HL-60 (cell line): ENCODE measurements at regions not wholly inside any gene's neighbourhood (a gene's known extent, or its start where the extent isn't known, plus 50 kb on each side); places are given as distances from the start of the nearest gene placed in this dataset.

Experiments used
- DNase-seq, 2 experiments: peaks; one replicate each; pipeline ENCODE4 v3.0.0-alpha.2; 2010 to 2020; ENCODE audit warnings: low read depth in 1 of 2, low spot score in 1 of 2
- H3K27ac ChIP-seq: fragments of 250-450 bp; sonication (Bioruptor Pico); replicated peaks from 2 replicates; pipeline ENCODE4 v1.5.1; 2020; ENCODE audit warnings: mild to moderate bottlenecking, moderate library complexity
- H3K27me3 ChIP-seq: fragments of 250-450 bp; sonication (Bioruptor Pico); 2 replicates; pipeline ENCODE4 v1.5.1; 2021; ENCODE audit warnings: mild to moderate bottlenecking, moderate library complexity; ENCODE audit not compliant: insufficient read depth, poor library complexity, severe bottlenecking
- H3K4me3 ChIP-seq: replicated peaks from 2 replicates; pipeline ENCODE4 v1.5.1; 2011; ENCODE audit warnings: mild to moderate bottlenecking, control low read depth, low read length; ENCODE audit not compliant: insufficient read depth
- GABPA ChIP-seq: IDR thresholded peaks from 2 replicates; pipeline ENCODE4 v1.6.1; 2012; ENCODE audit warnings: low read depth
- POLR2AphosphoS5 ChIP-seq: IDR thresholded peaks from 2 replicates; pipeline ENCODE4 v1.6.1; 2012; ENCODE audit warnings: low read depth
- SPI1 ChIP-seq: IDR thresholded peaks from 2 replicates; pipeline ENCODE4 v1.6.1; 2012; ENCODE audit warnings: low read depth, mild to moderate bottlenecking, borderline replicate concordance
- TF ChIP-seq, protein P1 (sequence below): IDR thresholded peaks from one replicate; pipeline ENCODE4 v1.5.1; 2011; ENCODE audit warnings: low read length, control low read depth, inconsistent platforms; ENCODE audit not compliant: insufficient read depth
- TF ChIP-seq, protein P2 (sequence below): IDR thresholded peaks from 2 replicates; pipeline ENCODE4 v1.6.1; 2012; ENCODE audit warnings: low read depth; ENCODE audit not compliant: insufficient replicate concordance

DNA sequence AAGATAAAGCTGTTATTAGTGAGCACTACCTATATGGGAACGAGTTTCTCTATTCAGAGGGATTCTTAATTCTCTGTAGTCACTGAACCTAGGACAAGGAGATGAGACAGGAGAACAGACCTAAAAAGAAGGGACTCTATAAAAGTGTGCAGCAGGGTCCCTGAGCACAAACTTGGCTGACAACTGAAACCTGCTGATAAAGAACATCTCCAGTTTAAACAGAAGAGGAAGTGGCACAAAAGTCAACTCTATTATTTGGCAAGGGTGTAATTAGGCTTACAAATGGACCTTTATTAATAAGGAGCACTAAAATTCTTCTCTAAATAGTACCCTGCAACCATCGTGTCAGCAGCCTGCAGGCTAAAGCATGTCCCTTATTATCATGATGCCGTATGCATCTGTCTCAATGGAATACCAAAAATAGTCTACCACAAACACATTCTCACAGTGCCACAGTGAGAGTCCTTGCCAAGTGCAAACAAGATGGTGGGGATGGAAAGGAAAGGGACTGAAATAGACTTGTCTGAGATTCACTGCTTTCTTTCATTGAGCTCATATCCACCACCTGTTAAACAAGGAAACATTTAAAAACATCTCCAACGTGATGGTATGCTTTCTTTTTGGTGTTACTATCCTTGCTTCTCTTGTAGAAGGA lies 260.2 kb downstream of the INSIG2 start:
- DNase-seq: no peak

DNA sequence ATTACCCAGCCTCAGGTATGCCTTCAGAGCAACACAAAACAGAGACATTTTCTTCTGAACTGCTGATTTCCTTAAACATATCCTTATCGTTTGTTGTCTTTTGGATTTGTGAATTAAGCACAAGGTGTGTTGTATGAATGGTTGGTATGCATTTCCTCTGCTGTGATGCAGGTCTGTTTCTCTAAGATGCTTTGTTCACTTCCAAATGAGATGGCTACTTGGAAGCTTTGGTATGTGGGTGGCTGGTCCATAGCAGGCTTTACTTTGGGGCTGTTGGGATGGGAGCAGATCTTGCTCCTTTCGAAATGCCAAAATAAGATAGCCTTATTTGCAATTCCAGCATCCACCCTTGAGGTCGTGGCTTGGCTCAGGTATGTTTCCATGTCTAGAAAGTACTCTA lies 257.2 kb downstream of the INSIG2 start:
- Histone ChIP-seq H3K4me3 (no peak overlapping the region), H3K27ac (no peak overlapping the region), H3K27me3 (peaks cover 3% of the 10 kb centered on the region)
- TF ChIP-seq, protein P1, sequence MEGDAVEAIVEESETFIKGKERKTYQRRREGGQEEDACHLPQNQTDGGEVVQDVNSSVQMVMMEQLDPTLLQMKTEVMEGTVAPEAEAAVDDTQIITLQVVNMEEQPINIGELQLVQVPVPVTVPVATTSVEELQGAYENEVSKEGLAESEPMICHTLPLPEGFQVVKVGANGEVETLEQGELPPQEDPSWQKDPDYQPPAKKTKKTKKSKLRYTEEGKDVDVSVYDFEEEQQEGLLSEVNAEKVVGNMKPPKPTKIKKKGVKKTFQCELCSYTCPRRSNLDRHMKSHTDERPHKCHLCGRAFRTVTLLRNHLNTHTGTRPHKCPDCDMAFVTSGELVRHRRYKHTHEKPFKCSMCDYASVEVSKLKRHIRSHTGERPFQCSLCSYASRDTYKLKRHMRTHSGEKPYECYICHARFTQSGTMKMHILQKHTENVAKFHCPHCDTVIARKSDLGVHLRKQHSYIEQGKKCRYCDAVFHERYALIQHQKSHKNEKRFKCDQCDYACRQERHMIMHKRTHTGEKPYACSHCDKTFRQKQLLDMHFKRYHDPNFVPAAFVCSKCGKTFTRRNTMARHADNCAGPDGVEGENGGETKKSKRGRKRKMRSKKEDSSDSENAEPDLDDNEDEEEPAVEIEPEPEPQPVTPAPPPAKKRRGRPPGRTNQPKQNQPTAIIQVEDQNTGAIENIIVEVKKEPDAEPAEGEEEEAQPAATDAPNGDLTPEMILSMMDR: no peak
- DNase-seq: no peak

More for the DNA sequence above, 260.2 kb downstream of the INSIG2 start:
- Histone ChIP-seq H3K27ac (no peak overlapping the region), H3K27me3 (no peaks in the 10 kb centered on the region), H3K4me3 (no peak overlapping the region)
- TF ChIP-seq POLR2AphosphoS5 (no peak), SPI1 (peak; percentile 55), GABPA (no peak)
- TF ChIP-seq, protein P2, sequence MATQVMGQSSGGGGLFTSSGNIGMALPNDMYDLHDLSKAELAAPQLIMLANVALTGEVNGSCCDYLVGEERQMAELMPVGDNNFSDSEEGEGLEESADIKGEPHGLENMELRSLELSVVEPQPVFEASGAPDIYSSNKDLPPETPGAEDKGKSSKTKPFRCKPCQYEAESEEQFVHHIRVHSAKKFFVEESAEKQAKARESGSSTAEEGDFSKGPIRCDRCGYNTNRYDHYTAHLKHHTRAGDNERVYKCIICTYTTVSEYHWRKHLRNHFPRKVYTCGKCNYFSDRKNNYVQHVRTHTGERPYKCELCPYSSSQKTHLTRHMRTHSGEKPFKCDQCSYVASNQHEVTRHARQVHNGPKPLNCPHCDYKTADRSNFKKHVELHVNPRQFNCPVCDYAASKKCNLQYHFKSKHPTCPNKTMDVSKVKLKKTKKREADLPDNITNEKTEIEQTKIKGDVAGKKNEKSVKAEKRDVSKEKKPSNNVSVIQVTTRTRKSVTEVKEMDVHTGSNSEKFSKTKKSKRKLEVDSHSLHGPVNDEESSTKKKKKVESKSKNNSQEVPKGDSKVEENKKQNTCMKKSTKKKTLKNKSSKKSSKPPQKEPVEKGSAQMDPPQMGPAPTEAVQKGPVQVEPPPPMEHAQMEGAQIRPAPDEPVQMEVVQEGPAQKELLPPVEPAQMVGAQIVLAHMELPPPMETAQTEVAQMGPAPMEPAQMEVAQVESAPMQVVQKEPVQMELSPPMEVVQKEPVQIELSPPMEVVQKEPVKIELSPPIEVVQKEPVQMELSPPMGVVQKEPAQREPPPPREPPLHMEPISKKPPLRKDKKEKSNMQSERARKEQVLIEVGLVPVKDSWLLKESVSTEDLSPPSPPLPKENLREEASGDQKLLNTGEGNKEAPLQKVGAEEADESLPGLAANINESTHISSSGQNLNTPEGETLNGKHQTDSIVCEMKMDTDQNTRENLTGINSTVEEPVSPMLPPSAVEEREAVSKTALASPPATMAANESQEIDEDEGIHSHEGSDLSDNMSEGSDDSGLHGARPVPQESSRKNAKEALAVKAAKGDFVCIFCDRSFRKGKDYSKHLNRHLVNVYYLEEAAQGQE: no peak
- TF ChIP-seq, protein P1: no peak

DNA sequence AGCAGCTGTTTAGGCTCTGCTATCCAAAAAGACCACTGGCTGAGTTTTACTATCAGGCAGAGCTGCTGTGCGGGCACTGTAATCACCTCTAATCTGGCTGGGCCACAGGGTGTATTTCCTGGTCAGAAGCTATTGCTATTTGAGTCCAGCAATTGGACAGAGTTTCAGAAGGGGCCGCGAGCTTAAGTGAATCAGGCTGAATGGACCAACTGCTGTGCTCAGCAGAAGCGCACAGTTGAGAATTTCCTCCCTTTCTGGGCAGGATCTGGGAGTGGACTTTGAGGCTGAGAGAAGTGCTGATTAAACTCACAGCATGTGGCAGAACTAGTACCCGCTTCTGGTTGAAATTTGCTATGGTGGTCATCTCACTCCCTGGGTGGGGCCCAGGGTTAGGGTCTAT lies 251.8 kb downstream of the INSIG2 start:
- TF ChIP-seq POLR2AphosphoS5 (no peak), GABPA (no peak), SPI1 (no peak)
- TF ChIP-seq, protein P1: no peak
- TF ChIP-seq, protein P2: no peak
- Histone ChIP-seq H3K27me3 (peaks cover 3% of the 10 kb centered on the region), H3K4me3 (no peak overlapping the region), H3K27ac (no peak overlapping the region)
- DNase-seq: no peak

DNA sequence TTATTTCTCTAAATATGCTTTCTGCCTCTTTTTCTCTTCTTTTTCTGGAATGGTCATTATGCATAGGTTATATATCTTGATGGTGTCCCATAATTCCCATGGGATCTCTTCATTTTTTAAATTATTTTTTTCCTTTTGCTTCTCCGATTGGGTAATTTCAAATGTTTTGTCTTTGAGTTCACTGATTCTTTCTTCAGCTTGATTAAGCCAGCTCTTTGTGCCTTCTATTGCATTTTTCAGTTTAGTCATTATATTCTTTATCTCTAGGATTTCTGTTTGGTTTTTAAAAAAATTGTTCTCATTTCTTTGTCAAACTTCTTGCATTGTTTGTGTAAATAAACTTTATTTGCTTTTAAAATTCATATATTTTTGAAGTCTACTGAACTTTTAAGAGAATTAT lies 251.1 kb downstream of the INSIG2 start:
- DNase-seq: no peak
- Histone ChIP-seq H3K27ac (no peak overlapping the region), H3K27me3 (peaks cover 3% of the 10 kb centered on the region), H3K4me3 (no peak overlapping the region)
- TF ChIP-seq SPI1: no peak
- no peak for TF ChIP-seq POLR2AphosphoS5
- TF ChIP-seq, protein P2: no peak
- TF ChIP-seq GABPA: no peak
- TF ChIP-seq, protein P1: no peak
